ENCODE measurements at regions not wholly inside any gene's neighbourhood (a gene's known extent, or its start where the extent isn't known, plus 50 kb on each side); places are given as distances from the start of the nearest gene placed in this dataset.

GRCh38 chr3:22334996-22335395 is 584.0 kb upstream of the ZNF385D start:
- no peaks in the 10 kb centered on the region for H3K36me3 ChIP-seq (ENCODE audit: control insufficient read depth, insufficient read depth, low read length)
- H3K27ac ChIP-seq (ENCODE audit: low read depth, low read length): no peak overlapping the region
- no peak overlapping the region for H3K4me3 ChIP-seq (ENCODE audit: low read depth, low read length)
- H3K4me1 ChIP-seq (ENCODE audit: control insufficient read depth, insufficient read depth, low read length): no peaks in the 10 kb centered on the region
- H3K27me3 ChIP-seq (ENCODE audit: control insufficient read depth, insufficient read depth, low read length): no peaks in the 10 kb centered on the region
- DNase-seq (ENCODE audit: low read depth in 4 of 6, low spot score in 6 of 6): no peak
- WGBS (ENCODE audit: insufficient coverage): no CpG with 5 or more reads among the region's 1 CpG
- H3K9me3 ChIP-seq (ENCODE audit: control insufficient read depth, insufficient read depth, low read length): no peaks in the 10 kb centered on the region

GRCh38 chr3:22349215-22349851 is 598.3 kb upstream of the ZNF385D start:
- no peak for DNase-seq (ENCODE audit: low read depth in 4 of 6, low spot score in 6 of 6)
- Histone ChIP-seq H3K27ac (ENCODE audit: low read depth, low read length) (no peak overlapping the region), H3K4me1 (ENCODE audit: control insufficient read depth, insufficient read depth, low read length) (no peaks in the 10 kb centered on the region), H3K4me3 (ENCODE audit: low read depth, low read length) (no peak overlapping the region), H3K36me3 (ENCODE audit: control insufficient read depth, insufficient read depth, low read length) (no peaks in the 10 kb centered on the region), H3K9me3 (ENCODE audit: control insufficient read depth, insufficient read depth, low read length) (no peaks in the 10 kb centered on the region), H3K27me3 (ENCODE audit: control insufficient read depth, insufficient read depth, low read length) (no peaks in the 10 kb centered on the region)
- WGBS (ENCODE audit: insufficient coverage): no CpG with 5 or more reads among the region's 3 CpGs

- WGBS (ENCODE audit: insufficient coverage): no CpG with 5 or more reads among the region's 3 CpGs
- Histone ChIP-seq H3K27ac (ENCODE audit: low read depth, low read length) (no peak overlapping the region), H3K27me3 (ENCODE audit: control insufficient read depth, insufficient read depth, low read length) (no peaks in the 10 kb centered on the region), H3K9me3 (ENCODE audit: control insufficient read depth, insufficient read depth, low read length) (no peaks in the 10 kb centered on the region), H3K4me3 (ENCODE audit: low read depth, low read length) (no peak overlapping the region), H3K36me3 (ENCODE audit: control insufficient read depth, insufficient read depth, low read length) (no peaks in the 10 kb centered on the region), H3K4me1 (ENCODE audit: control insufficient read depth, insufficient read depth, low read length) (no peaks in the 10 kb centered on the region)
- DNase-seq (ENCODE audit: low read depth in 4 of 6, low spot score in 6 of 6): no peak
These were observed 600.8 kb upstream of the ZNF385D start for GRCh38 chr3:22351806-22352205.

GRCh38 chr3:22353126-22353525 is 602.1 kb upstream of the ZNF385D start:
- no peak overlapping the region for H3K4me3 ChIP-seq (ENCODE audit: low read depth, low read length)
- WGBS (ENCODE audit: insufficient coverage): 71% methylated on average over 1 of the region's 1 CpG
- no peak overlapping the region for H3K27ac ChIP-seq (ENCODE audit: low read depth, low read length)
- H3K27me3 ChIP-seq (ENCODE audit: control insufficient read depth, insufficient read depth, low read length): no peaks in the 10 kb centered on the region
- H3K4me1 ChIP-seq (ENCODE audit: control insufficient read depth, insufficient read depth, low read length): no peaks in the 10 kb centered on the region
- DNase-seq (ENCODE audit: low read depth in 4 of 6, low spot score in 6 of 6): peak in 1 of 6 donors; percentile 6
- H3K36me3 ChIP-seq (ENCODE audit: control insufficient read depth, insufficient read depth, low read length): no peaks in the 10 kb centered on the region
- no peaks in the 10 kb centered on the region for H3K9me3 ChIP-seq (ENCODE audit: control insufficient read depth, insufficient read depth, low read length)

- no peaks in the 10 kb centered on the region for H3K36me3 ChIP-seq (ENCODE audit: control insufficient read depth, insufficient read depth, low read length)
- H3K4me3 ChIP-seq (ENCODE audit: low read depth, low read length): no peak overlapping the region
- WGBS (ENCODE audit: insufficient coverage): 89% methylated on average over 1 of the region's 1 CpG
- DNase-seq (ENCODE audit: low read depth in 4 of 6, low spot score in 6 of 6): no peak
- no peaks in the 10 kb centered on the region for H3K27me3 ChIP-seq (ENCODE audit: control insufficient read depth, insufficient read depth, low read length)
- no peaks in the 10 kb centered on the region for H3K4me1 ChIP-seq (ENCODE audit: control insufficient read depth, insufficient read depth, low read length)
- H3K9me3 ChIP-seq (ENCODE audit: control insufficient read depth, insufficient read depth, low read length): no peaks in the 10 kb centered on the region
- no peak overlapping the region for H3K27ac ChIP-seq (ENCODE audit: low read depth, low read length)
These were observed 607.3 kb upstream of the ZNF385D start for GRCh38 chr3:22358334-22358733.

- Histone ChIP-seq H3K9me3 (ENCODE audit: control insufficient read depth, insufficient read depth, low read length) (no peaks in the 10 kb centered on the region), H3K4me1 (ENCODE audit: control insufficient read depth, insufficient read depth, low read length) (no peaks in the 10 kb centered on the region), H3K4me3 (ENCODE audit: low read depth, low read length) (no peak overlapping the region), H3K27me3 (ENCODE audit: control insufficient read depth, insufficient read depth, low read length) (no peaks in the 10 kb centered on the region), H3K36me3 (ENCODE audit: control insufficient read depth, insufficient read depth, low read length) (no peaks in the 10 kb centered on the region), H3K27ac (ENCODE audit: low read depth, low read length) (no peak overlapping the region)
- DNase-seq (ENCODE audit: low read depth in 4 of 6, low spot score in 6 of 6): no peak
- WGBS (ENCODE audit: insufficient coverage): 85% methylated on average over 3 of the region's 6 CpGs
These were observed 609.2 kb upstream of the ZNF385D start for GRCh38 chr3:22360164-22360563.

GRCh38 chr3:22360970-22361369 is 610.0 kb upstream of the ZNF385D start:
- no peak overlapping the region for H3K27ac ChIP-seq (ENCODE audit: low read depth, low read length)
- WGBS (ENCODE audit: insufficient coverage): no CpG with 5 or more reads among the region's 2 CpGs

GRCh38 chr3:22361521-22361920 is 610.5 kb upstream of the ZNF385D start:
- no peaks in the 10 kb centered on the region for H3K36me3 ChIP-seq (ENCODE audit: control insufficient read depth, insufficient read depth, low read length)
- no peak overlapping the region for H3K4me3 ChIP-seq (ENCODE audit: low read depth, low read length)
- no peaks in the 10 kb centered on the region for H3K4me1 ChIP-seq (ENCODE audit: control insufficient read depth, insufficient read depth, low read length)
- H3K27ac ChIP-seq (ENCODE audit: low read depth, low read length): no peak overlapping the region
- no CpG with 5 or more reads among the region's 1 CpG for WGBS (ENCODE audit: insufficient coverage)
- no peaks in the 10 kb centered on the region for H3K27me3 ChIP-seq (ENCODE audit: control insufficient read depth, insufficient read depth, low read length)
- no peaks in the 10 kb centered on the region for H3K9me3 ChIP-seq (ENCODE audit: control insufficient read depth, insufficient read depth, low read length)
- DNase-seq (ENCODE audit: low read depth in 4 of 6, low spot score in 6 of 6): no peak

More at GRCh38 chr3:22360970-22361369, 610.0 kb upstream of the ZNF385D start:
- DNase-seq (ENCODE audit: low read depth in 4 of 6, low spot score in 6 of 6): no peak
- Histone ChIP-seq H3K4me3 (ENCODE audit: low read depth, low read length) (no peak overlapping the region), H3K36me3 (ENCODE audit: control insufficient read depth, insufficient read depth, low read length) (no peaks in the 10 kb centered on the region), H3K9me3 (ENCODE audit: control insufficient read depth, insufficient read depth, low read length) (no peaks in the 10 kb centered on the region), H3K4me1 (ENCODE audit: control insufficient read depth, insufficient read depth, low read length) (no peaks in the 10 kb centered on the region), H3K27me3 (ENCODE audit: control insufficient read depth, insufficient read depth, low read length) (no peaks in the 10 kb centered on the region)

GRCh38 chr3:22364851-22365250 is 613.8 kb upstream of the ZNF385D start:
- no peak overlapping the region for H3K4me3 ChIP-seq (ENCODE audit: low read depth, low read length)
- H3K4me1 ChIP-seq (ENCODE audit: control insufficient read depth, insufficient read depth, low read length): no peaks in the 10 kb centered on the region
- no CpG with 5 or more reads among the region's 1 CpG for WGBS (ENCODE audit: insufficient coverage)
- no peaks in the 10 kb centered on the region for H3K9me3 ChIP-seq (ENCODE audit: control insufficient read depth, insufficient read depth, low read length)
- H3K27me3 ChIP-seq (ENCODE audit: control insufficient read depth, insufficient read depth, low read length): no peaks in the 10 kb centered on the region
- no peaks in the 10 kb centered on the region for H3K36me3 ChIP-seq (ENCODE audit: control insufficient read depth, insufficient read depth, low read length)
- H3K27ac ChIP-seq (ENCODE audit: low read depth, low read length): no peak overlapping the region
- DNase-seq (ENCODE audit: low read depth in 4 of 6, low spot score in 6 of 6): no peak

GRCh38 chr3:22366781-22367180 is 615.8 kb upstream of the ZNF385D start:
- H3K4me1 ChIP-seq (ENCODE audit: control insufficient read depth, insufficient read depth, low read length): peaks cover 2% of the 10 kb centered on the region
- peaks cover 9% of the 10 kb centered on the region for H3K27me3 ChIP-seq (ENCODE audit: control insufficient read depth, insufficient read depth, low read length)
- H3K9me3 ChIP-seq (ENCODE audit: control insufficient read depth, insufficient read depth, low read length): no peaks in the 10 kb centered on the region
- no peaks in the 10 kb centered on the region for H3K36me3 ChIP-seq (ENCODE audit: control insufficient read depth, insufficient read depth, low read length)
- WGBS (ENCODE audit: insufficient coverage): 80% methylated on average over 1 of the region's 2 CpGs
- H3K27ac ChIP-seq (ENCODE audit: low read depth, low read length): no peak overlapping the region
- no peak for DNase-seq (ENCODE audit: low read depth in 4 of 6, low spot score in 6 of 6)
- H3K4me3 ChIP-seq (ENCODE audit: low read depth, low read length): no peak overlapping the region
